ENCODE measurements at regions not wholly inside any gene's neighbourhood (a gene's known extent, or its start where the extent isn't known, plus 50 kb on each side); places are given as distances from the start of the nearest gene placed in this dataset.

GRCh38 chr5:23820765-23821471 is 313.5 kb downstream of the PRDM9 start:
- no peak for TF ChIP-seq CTCF (IDR thresholded peaks at IDR 0.05; ENCODE audit: insufficient read depth, low read depth, low read length)
- peak; percentile 1 for DNase-seq (ENCODE audit: low read depth)
- H3K4me3 ChIP-seq (ENCODE audit: low read depth, low read length) = no peak overlapping the region

GRCh38 chr5:23823521-23823920 is 316.1 kb downstream of the PRDM9 start:
- no peak for DNase-seq (ENCODE audit: low read depth)
- TF ChIP-seq CTCF (IDR thresholded peaks at IDR 0.05; ENCODE audit: insufficient read depth, low read depth, low read length) = no peak
- H3K4me3 ChIP-seq (ENCODE audit: low read depth, low read length) = no peak overlapping the region

GRCh38 chr5:23825196-23825595 is 317.8 kb downstream of the PRDM9 start:
- TF ChIP-seq CTCF (IDR thresholded peaks at IDR 0.05; ENCODE audit: insufficient read depth, low read depth, low read length) = no peak
- H3K4me3 ChIP-seq (ENCODE audit: low read depth, low read length) = no peak overlapping the region
- DNase-seq (ENCODE audit: low read depth) = no peak

GRCh38 chr5:23840083-23840482 is 332.7 kb downstream of the PRDM9 start:
- H3K4me3 ChIP-seq (ENCODE audit: low read depth, low read length) = no peak overlapping the region
- no peak for DNase-seq (ENCODE audit: low read depth)
- TF ChIP-seq CTCF (IDR thresholded peaks at IDR 0.05; ENCODE audit: insufficient read depth, low read depth, low read length) = no peak

GRCh38 chr5:23864786-23865185 is 357.4 kb downstream of the PRDM9 start:
- no peak for DNase-seq (ENCODE audit: low read depth)
- no peak overlapping the region for H3K4me3 ChIP-seq (ENCODE audit: low read depth, low read length)
- TF ChIP-seq CTCF (IDR thresholded peaks at IDR 0.05; ENCODE audit: insufficient read depth, low read depth, low read length) = no peak

- DNase-seq (ENCODE audit: low read depth) = no peak
- no peak overlapping the region for H3K4me3 ChIP-seq (ENCODE audit: low read depth, low read length)
- TF ChIP-seq CTCF (IDR thresholded peaks at IDR 0.05; ENCODE audit: insufficient read depth, low read depth, low read length) = no peak
These were observed 370.4 kb downstream of the PRDM9 start for GRCh38 chr5:23877847-23878246.

Measured in fibroblast of villous mesenchyme (primary cell).